Midbrain (tissue), 1 donor: ENCODE measurements at regions not wholly inside any gene's neighbourhood (a gene's known extent, or its start where the extent isn't known, plus 50 kb on each side); places are given as distances from the start of the nearest gene placed in this dataset.

Experiments used
- DNase-seq: peaks from one replicate; lab custom pipeline; 2025; lab: John Stamatoyannopoulos, UW

DNA sequence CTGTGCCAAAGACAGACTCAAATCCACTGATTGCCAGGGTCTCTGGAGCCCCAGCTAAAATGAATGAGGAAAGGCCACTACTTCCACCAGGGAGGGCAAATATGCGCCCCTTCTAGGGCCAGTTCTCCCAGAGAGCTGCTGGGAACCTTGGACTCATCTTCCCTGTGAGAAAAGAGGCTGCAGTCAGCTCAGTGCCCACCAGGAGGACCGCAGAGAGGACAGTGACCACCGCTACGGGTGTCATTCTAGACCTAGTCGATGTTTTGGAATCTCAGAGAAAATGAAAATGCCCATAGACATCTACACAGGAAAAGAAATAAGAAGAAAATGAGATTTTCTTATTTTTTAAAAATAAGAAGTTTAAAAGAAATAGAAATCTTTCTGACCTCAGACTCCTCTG lies 235.1 kb downstream of the UQCRFS1 start:
- DNase-seq = no peak

DNA sequence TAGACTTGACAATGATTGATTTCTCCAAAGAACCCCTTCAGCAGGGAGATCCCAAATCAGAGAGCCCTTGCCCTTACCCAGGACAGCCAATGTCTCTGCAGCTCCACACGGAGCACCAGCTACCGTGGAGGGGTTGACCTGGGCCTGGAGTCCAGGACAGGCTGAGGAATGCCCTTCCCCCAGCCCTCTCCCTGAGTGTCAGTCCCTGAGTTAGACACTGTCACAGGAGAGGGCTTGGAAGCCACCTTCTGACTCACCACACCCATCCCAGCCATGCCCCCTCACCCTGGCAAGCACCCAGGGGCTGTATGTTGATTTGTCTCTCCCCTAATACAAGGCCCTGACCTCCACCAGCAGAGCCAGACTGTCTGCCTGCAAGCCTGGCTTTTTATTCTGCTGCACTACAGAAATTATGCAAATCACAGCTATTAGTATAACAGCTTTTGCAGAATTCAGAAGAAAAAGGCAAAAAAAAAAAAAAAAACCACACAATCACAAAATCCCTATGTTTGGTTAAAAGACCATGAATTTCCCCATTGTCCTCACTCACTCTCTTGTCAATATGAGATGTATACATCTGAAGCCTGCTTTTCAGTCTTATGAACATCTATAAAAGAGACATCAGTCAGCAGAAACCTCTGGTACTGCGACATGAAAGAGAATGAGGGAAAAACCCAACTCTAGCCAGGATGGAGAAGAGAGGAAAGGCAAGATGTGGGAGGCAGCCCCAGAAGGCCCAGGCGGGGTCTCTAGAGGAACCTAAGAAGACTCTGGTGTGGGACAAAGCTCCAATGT lies 240.7 kb downstream of the UQCRFS1 start:
- no peak for DNase-seq

DNA sequence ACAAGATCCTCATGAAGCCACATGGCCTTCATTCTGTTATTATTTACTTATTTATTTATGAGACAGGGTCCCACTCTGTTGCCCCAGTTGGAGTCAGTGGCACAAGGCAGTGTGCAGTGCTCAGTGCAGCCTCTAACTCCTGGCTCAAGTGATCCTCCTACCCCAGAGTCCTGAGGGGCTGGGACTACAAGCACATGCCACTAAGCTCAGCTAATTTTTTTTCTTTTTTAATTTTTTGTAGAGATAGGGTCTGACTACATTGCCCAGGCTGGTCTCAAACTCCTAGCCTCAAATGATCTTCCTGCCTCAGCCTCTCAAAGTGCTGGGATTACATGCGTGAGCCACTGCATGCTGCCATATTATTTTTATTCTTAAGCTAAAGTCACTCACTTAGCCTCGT lies 241.4 kb downstream of the UQCRFS1 start:
- no peak for DNase-seq

DNA sequence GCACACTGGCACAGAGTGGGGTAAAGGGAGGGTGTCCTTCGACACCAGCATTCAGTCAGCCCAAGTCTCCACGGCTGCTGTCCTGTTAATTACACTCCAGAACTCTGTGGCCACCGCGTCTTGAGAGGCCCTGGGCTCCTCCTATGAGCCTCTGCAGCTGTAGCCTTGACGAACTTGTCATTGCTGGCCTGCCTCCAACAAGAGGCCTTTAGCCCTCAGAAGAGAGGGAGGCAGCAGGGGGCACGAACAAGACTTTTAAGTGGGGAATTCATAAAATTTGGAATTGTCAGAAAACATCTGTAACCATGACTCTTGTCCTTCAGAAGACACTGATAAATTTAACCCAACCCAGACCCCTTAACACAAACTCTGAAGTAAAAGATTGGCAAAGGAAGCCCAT lies 241.9 kb downstream of the UQCRFS1 start:
- no peak for DNase-seq

DNA sequence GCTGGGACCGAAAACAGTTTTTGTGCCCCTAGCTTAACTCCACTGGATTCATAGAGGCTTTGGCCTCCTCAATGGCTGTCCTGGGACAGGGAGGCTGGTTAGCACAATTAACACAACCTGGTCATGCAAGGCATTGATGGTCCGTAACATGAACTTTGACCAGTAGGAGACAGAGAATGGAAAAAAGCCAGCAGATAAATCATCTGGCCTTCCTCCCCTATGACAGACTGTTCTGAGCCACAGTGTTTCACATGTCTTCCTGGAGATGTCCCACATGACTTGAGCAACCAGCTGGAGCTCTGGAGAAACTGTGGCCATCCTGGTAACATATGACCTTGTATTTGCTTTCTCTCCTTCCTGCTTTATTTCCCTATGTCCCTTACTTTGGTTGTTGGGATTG lies 244.2 kb downstream of the UQCRFS1 start:
- DNase-seq = no peak

DNA sequence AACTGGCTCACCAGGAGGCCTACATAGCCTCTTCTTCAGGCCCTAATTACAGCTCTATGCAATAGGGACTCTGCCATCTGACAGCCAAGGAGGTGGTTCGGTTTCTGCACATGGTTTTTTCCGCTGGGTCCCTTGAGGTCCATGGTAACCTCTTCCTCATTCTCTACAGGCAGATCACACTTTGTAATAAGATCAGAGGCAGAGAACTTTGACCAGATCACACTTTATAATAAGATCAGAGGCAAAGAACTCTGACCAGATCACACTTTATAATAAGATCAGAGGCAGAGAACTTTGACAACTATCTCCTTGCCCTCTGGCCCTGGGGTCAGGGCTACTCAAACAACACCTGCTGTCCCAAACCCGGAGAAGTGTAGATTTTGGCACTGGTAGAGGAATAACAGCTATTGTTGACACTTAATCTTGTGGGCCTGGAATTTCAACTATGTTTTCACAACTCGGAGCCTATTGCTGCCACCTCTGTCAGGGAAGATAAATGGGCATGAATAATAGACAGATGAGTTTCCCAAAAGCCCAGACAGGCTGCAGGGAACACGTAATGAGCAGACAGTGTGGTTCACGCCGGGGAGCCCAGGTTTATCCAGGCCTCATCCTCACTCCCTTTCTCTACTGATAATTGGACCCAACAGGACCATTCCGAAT lies 246.1 kb downstream of the UQCRFS1 start:
- no peak for DNase-seq

DNA sequence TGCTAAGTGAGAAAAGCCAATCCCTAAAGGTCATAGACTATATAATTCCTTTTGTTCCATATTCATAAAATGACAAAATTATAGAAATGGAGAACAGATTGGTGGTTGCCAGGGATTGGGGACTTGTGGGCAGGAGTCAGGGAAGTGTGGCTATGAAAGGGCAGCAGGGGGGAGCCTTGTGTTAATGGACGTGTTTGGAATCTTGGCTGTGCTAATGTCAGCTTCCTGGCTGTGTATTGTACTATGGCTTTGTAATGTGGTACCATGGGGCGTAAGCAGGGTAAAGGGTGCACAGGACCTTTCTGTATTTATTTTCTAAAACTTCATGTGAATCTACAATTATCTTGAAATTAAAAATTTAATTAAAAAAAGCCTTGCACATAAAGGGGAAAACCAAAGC lies 248.5 kb downstream of the UQCRFS1 start:
- DNase-seq = no peak

DNA sequence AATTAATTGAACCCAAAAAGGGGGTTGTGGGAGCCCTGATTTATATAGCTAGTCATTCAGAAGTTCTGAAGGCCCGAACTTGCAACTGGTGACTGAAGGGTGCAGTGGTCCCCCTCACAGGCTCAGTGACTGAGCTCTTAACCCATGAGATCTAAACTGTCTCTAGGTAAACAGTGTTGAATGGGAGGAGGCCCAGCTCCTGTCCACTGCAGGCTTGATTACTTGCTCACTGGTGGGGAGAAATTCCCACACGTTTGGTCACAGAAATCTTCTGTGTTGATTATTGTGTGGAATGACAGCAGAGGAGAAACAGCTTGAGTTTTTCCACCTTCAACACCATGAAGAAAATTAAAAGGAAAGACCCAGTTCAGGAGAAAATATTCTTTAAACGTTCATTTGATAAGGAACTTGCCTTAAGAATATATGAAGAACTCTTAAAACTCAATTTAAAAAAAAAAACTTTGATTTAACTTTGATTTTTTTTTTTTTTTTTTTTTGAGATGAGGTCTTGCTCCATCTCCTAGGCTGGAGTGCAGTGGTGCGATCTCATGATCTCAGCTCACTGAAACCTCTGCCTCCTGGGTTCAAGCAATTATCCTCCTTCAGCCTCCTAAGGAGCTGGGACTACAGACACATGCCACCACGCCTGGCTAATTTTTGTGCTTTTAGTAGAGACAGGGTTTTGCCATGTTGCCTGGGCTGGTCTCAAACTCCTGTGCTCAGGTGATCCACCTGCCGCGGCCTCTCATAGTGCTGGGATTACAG lies 249.3 kb downstream of the UQCRFS1 start:
- DNase-seq = no peak

DNA sequence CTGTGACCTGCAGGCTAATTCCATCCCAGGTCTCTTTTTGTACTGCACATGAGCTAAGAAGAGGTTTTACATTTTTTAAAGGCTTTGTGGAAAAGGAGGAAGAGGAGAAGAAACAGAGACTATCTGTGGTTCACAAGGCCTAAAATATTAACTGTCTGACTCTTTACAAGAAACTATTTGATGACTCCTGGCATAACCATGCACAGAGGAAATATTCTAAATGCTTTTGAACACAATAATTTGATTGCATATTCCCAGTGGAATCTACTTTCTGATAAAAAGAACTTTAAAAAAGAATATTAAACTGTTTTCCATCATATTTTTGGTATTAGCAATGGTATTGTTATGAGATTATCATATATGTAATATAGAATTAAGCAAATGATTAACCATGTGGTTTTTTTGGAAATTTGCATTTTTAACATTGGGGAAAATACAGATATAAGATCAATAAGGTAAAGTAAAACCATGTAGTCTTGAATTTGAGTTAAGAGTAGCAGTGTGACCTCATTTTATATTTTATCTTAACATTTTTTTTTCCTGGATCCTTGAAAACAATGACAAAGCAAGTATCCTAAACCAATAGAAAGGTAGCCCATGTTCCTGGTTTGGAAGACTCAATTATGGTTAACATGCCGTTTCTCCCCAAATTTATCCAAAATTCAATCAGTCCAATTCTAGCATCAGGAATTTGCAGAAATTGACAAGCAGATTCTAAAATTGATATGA lies 251.0 kb downstream of the UQCRFS1 start:
- no peak for DNase-seq

DNA sequence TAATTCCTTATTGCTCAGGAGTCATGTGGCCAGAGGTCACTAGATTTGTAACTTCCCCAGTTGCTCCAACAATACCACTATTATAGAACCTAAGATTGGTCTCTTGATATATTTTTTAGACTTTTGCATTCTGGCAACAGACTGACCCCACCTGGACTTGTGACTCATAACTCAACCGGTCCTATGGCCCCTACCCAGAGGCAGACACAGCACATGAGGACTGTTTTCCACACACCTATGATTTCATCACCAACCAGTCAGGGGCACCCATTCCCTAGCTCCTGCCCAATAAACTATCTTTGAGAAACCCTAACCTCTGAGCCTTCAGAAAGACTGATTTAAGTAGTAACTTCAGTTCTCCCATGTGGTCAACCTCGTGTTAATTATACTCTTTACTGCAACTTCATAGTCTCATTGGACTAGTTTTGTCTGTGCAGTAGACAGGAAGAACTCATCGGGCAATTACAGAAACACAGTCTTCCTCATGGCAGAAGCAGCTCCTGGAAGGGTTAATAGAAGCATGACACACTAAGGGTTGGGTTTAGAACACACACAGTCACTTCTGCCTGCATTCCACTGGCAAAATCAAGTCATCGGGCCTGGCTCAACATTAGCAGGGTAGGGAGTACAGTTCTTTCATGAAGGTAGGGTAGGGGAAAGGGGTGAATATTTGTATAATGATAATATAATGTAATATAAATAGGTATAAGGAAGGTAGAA lies 251.8 kb downstream of the UQCRFS1 start:
- no peak for DNase-seq

DNA sequence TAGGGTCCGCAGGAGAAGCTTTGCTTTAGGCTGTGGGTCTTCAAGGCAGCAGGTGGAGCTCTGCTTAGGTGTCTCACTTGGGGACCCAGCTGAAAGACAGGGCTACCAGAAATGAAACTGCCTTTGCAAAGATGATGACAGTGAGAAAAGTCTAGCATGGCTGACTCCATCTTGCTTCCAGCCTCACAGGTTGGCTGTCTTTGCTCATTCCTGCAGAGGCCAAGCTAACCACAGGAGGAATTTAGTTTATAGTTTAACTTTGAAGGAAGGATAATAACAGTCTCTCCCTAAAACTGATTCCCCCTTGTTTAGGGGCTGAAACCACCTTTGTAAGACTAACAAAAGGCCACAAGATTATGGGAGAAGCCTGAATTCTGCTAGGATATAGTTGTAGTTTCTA lies 252.4 kb downstream of the UQCRFS1 start:
- DNase-seq = no peak

DNA sequence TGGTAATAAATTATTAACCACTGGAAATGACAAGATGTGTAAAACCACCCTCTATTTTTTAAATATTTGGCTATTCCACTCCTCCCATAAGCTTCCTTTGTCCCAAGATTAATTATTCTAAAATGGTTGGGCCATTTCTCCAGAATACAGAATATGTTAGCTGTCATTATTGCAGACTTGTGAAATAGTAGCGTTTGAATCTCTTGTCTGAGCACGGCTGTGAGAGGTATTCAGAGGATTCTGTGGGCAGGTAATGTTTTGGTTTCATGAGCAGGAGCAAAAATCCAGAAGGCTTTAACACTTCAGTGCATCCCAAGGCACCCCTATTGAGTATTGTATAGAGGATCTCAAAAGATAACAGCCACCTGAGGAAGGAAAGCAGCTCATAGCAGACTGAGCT lies 256.0 kb downstream of the UQCRFS1 start:
- no peak for DNase-seq

DNA sequence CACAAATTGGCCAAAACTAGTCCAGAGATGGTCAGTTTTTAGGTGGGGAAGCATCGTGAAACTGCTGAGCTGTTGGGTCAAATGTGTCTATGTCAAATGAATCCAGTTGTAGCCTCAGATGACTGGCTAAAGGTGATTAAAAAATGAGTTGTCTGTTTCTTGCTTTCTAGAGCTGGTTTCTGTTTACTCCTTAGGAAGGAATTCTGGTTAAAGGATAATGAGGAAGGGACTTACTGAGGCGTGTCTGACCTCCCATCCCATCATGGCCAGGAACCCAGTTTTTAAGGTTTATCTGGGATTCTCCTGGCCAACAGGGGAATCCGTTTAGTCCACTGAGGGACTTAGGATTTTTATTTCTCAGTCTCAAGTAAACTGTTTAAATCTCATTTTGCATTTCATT lies 256.5 kb downstream of the UQCRFS1 start:
- DNase-seq = no peak

DNA sequence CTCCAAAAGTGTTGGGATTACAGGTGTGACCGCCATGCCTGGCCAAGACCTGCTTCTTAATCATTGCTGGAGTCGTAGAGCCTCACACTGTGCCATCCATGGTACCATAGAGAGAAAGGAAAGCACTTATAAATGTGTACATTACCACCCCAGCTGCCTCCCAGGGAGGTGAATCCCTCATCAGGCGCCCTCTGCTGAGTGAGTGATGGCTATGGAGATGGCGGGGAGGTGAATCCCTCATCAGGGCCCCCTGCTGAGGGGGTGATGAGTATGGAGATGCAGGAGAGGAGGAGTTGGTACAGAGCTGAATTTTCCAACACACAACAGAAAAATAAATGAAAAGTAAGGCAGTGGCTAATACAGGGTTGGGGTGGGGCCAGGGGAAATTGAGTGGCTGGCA lies 263.4 kb downstream of the UQCRFS1 start:
- no peak for DNase-seq

DNA sequence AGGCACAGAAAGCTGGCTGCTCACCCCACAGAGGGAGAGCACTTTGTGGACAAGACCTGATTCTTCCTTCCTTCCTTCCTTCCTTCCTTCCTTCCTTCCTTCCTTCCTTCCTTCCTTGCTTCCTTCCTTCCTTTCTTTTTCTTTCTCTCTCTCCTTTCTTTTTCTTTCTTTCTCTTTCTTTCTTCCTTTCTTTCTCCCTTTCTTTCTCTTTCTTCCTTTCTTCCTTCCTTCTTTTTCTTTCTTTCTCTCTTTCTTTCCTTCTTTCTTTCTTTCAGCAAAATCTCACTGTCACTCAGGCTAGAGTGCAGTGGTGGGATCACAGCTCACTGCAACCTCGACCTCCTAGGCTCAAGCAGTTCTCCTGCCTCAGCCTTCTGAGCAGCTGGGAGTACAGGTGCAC lies 263.9 kb downstream of the UQCRFS1 start:
- DNase-seq = no peak

DNA sequence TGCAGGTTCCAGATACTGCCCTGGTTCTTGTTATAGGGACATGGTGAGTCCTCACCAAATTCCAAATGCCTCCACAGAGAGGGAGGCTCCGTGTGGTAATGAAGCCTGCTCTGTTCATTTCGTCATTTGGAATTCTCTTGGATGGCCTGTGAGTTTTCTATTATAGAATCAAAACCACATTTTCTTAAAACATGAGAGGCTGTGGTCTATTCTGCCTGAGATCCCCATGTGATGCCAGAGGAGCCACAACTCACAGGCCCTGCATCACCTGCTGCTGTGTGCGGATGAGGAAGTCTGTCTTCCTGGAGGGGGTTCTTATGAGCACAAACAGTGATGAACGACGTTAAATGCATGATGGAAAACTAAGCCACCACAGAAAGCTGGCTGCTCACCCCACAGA lies 264.4 kb downstream of the UQCRFS1 start:
- DNase-seq = no peak

DNA sequence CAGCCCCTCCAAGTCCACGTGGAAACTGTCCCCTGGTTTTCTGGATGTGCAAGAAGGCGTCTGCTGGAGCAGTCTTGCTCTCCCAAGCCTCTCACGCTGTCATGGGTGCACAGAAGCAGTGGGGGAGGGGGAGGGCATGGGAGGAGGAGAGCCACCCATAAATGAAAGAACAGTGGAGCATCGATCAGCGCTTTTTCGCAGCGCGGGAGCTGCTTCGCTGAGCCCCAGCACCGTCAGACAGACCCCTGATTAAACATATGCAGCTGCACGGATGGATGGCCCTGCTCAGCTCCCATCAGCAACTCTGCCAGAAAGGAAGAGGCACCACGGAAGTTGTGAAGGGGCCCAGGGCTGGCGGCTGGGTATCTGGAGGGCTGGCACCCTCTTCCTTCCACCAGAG lies 264.9 kb downstream of the UQCRFS1 start:
- DNase-seq = no peak

DNA sequence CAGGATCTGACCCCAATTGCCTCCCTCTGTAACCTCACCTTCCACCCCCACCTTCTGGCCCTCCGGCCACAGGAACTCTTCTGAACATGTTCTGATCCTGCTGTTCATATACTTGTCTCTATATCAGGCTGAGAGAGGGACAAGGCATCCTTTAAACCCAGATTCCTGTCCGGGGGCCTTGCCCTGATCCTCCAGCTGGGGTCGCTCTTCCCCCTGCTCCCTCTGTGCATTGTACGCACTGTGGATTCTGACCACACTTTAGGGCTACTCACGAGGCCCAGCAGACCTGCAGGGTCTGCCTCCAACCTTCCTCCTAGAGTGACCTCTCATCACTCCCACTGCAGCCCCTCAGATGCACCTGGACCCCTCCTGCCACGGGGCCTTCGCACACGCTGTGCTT lies 269.3 kb downstream of the UQCRFS1 start:
- no peak for DNase-seq

DNA sequence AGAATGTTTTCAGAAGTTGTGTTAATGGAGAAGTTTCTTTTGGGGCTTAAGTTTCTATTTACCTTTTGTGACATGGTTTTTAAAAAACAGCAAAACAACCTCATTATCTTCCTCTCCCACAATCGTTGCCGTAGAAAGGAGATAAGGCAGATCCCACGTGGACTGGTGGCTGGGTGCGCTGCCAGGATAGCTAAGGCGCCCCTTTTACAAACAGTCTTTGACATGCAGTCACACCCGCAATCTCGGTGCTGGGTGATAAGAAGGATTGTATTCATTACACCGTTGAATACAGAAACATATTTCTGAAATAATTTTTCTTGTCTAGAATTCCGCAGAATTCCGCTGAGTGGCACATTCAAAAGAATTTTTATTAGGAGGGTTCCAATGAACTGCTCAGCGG lies 271.1 kb downstream of the UQCRFS1 start:
- no peak for DNase-seq

DNA sequence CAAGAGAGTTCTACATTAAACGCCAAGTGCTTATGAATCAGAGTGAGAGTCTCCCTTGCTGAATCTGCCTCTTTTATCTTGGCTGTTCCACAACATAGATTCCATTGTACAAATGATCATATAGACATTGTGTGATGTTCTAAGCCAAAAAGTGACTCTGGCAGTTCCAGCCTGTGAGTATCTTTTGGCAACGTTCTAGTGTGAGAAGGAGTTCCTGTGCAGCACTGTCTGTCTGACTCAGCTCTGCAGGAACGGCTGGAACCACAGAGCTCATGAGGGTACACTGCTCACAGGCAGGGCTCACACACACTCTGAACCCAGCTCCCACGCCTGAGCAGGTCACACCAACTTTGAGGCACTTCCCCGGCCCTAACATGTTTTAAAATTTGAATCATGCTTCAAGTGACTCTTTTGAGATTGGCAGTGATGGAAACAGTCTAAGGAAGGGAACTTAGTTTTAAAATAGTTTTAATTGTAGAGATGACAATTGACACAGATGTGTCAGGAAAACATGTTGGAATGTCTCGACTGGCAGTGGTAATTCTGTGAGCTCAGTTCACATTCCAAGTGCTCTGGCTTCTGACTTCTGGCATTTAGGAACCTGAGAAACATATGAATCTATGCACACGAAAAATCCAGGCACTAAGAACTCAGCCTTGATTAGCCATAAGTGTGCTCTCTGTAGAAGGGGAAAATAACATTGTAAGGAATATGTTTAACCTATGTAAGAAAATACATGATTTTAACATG lies 272.0 kb downstream of the UQCRFS1 start:
- no peak for DNase-seq

DNA sequence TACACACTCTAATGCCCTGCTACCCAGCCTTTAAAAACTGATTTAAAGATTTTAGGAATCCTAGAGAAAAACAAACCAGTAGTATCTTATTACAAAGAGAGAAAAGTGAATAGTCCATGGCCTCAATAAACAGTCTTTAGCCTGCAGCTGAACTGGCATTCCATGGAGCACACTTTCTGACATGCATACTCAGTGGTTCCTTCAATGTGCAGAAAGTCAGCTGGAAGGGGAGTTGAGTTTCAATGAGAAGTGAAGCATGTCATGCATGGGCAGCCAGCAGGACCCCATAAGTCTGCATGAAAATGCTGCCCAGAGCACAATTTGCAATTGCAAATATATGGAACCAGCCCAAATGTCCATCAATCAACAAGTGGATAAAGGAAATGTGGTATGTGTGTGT lies 273.7 kb downstream of the UQCRFS1 start:
- DNase-seq = no peak
